HepG2 (cell line): ENCODE measurements at regions not wholly inside any gene's neighbourhood (a gene's known extent, or its start where the extent isn't known, plus 50 kb on each side); places are given as distances from the start of the nearest gene placed in this dataset.

Experiments
- HNF4G ChIP-seq, 2 experiments: sonication (generic) in 1 of 2; formaldehyde crosslinking in 1 of 2; IDR thresholded peaks; 2 replicates each; pipeline versions ENCODE4 v1.4.0 to v1.6.1; 2011 to 2020; ENCODE audit warnings: borderline replicate concordance in 2 of 2, low read depth in 2 of 2, mild to moderate bottlenecking in 2 of 2, low read length in 1 of 2, missing genetic modification reagents in 1 of 2, moderate library complexity in 1 of 2
- ZNF354B ChIP-seq: sonication (generic); formaldehyde crosslinking; IDR thresholded peaks from 2 replicates; pipeline ENCODE4 v1.8.0; 2022; ENCODE audit warnings: mild to moderate bottlenecking, missing genetic modification reagents

DNA sequence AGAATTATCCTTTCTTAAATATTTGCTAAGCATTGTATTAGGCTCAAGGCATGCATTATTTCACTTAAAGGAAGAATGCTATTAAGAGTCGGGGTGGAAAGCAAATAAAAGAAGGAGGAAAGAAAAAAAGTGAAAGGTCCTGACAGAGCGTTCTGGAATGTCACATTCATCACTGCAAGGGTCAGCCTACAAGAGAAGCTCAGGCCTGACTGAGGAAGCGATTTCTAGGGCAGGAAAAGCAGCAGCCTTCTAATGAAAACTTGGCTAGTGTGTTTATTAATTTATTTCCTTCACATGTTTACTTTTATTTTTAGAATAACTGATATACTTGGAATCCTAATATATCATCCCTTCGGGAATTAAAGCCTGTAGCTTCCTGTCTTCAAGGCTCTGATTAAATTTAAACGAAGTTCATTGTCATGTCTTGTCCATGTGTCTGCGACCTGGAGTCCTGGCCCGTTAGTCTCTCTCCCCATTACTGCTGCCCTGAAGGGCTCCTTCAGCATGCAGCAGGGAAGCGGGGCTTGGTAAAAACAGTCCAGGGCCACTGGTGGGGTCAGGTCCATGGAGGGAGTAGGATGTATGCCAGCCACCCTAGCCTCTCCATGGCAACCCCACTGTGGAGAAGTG is 119.2 kb upstream of the CCDC68 start:
- TF ChIP-seq ZNF354B (CRISPR knock-in tag) (no peak), HNF4G (IDR thresholded peaks at IDR 0.05; ENCODE audit: borderline replicate concordance, low read depth, low read length) (no peak), HNF4G (CRISPR knock-in tag; IDR thresholded peaks at IDR 0.05; ENCODE audit: borderline replicate concordance, low read depth) (no peak)
